HG03432 (cell line): ENCODE measurements at regions not wholly inside any gene's neighbourhood (a gene's known extent, or its start where the extent isn't known, plus 50 kb on each side); places are given as distances from the start of the nearest gene placed in this dataset.
A peak's percentile ranks its signal among the peaks of the same experiment; 100 is the strongest.

Experiments
- ATAC-seq: cut with Tn5 transposase; IDR thresholded peaks from one replicate; pipeline ENCODE4 v1.9.1; 2021; ENCODE audit warnings: mild to moderate bottlenecking, moderate library complexity; ENCODE audit not compliant: unreplicated experiment

DNA sequence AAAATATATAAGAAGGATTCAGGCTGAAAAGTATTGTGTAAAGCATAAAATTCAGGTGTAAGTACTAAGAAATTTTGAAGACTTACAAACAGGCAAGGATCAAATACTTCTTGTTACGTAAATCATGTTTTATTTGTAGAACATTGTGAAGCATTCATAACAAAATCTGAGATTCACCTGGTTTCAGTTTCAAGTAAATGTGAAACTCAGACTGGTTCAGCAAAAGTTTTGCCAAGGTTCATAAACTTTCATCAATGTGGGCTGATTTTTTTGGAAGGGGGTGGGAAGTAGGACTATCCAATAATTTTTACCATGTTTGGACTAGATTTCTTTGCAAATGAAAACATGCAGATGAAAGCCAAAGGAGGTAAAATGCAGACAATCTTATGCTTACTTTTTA is 527.7 kb downstream of the ANKRD50 start:
- ATAC-seq = no peak

DNA sequence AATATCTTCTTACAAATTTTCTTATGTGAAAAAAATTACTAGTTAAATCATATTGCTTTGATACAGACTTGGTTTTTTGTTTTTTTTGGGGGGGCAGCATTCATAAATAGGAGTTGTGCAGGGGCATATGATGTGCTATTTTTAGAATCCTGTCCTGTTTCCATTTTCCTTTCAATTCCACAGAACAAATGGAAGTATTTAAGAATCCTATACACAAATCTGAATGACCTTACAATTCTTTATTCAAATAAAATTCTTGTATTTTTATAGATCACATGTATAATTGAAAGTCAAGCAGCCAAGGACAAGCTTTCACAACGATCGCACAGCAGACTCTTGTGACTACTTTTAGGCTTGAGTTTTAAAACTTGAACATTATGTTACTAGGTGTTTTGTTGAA is 523.9 kb downstream of the ANKRD50 start:
- ATAC-seq = no peak

DNA sequence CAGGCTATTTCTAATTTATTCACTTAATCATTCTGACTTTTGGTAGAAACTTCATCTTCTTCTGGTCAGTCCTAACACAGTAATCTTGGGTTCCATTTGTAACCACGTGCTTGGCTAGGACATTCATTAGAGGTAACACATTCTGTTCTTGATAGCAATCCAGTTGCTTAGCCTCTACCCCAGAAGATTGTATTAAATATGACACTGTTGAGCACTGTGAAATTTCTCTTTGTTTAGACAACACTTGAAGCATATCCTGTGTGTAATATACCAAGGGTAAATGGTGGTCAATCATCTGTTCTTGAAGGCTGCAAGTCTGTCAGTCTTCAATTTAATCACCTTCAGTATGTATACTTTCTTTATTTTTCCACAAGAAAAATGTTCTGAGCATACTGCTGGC is 523.0 kb downstream of the ANKRD50 start:
- ATAC-seq = no peak

DNA sequence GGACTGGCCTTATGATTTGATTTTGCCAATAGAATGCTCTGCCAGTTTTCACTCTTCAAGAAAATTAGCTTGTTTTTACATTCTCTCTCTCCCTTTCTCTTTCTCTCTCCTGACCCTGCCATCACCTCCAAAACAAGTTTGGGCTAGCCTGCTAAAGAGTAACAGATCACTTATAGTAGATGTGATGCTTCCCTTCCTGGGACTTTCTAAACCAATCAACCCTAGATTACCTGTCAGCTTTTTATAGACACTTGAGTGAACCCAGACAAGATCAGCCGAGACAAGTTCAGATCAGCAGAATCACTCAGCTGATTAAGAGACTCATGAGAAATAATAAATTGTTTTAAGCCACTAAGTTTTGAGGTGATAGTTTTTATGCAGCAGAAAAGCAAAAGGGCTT is 521.2 kb downstream of the ANKRD50 start:
- ATAC-seq = peak; percentile 79

DNA sequence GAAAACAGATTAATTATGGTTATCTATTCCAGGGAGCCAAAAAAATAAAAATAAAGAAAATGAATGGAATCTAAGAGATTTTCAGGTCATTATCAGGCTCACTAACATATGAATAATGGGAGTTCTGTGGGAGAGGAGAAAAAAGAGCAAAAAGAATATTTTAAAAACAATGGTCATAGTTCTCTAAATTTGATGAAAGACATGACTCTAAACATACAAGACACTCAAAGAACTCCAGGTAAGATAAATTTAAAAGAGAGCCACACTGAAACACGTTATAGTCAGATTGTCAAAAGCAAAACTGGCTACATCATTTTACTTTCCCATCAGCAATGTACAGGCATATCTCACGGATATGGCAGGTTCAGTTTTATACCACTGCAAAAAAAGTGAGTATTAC is 520.0 kb downstream of the ANKRD50 start:
- ATAC-seq = no peak

DNA sequence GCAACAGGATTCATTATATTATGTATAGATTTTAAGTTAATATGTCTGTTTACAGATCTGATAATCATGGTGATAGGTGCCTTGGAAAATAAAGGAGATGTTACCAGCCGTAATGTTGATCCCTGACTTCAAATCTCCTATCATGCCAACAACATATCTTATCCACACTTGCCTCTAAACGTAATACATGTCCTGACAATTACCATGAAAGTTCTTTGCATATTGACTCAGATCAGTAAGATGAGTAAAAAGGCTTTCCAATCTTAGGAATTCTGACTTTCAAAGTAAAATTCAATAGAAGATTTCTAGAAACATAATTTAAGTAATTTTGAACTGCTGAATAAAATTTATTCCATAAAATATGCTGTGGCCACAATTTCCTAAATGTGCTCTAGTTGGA is 513.3 kb downstream of the ANKRD50 start:
- no peak for ATAC-seq

DNA sequence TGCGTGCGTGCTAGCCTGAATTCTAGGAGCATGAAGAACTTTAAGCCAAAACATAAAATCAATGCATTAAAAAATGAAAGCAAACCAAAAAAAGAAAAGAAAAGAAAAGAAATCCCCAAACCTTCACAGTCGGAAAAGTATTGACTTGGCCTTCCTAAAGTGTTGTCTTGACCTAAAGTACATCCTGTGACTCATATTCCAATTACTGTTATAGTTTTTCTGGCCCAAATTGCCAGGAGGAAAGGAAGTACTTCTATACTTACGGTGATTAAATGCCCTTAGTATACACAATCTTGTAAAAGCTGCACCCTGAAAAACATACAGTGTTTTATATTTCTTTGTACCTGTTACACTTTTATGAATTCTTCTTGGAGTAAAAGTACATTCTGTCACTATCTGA is 512.8 kb downstream of the ANKRD50 start:
- ATAC-seq = no peak

DNA sequence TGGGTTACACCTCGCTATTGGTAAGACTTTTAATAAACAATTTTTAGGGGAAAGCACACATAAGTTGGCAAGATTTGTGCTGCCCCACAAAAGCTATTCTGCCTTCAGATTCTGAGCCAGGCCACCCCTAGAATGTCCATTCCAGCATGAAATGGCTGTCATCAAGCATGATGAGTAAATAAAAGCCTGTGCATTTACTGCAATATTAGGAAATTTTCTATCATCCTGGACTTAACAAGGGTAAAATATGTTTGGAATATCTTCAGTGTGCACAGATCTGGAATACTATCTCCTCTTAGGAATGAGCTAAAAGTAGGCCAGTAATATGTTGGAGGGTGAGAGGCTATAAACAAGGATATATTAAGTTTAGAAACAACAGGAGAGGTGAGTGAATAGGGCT is 510.9 kb downstream of the ANKRD50 start:
- no peak for ATAC-seq

DNA sequence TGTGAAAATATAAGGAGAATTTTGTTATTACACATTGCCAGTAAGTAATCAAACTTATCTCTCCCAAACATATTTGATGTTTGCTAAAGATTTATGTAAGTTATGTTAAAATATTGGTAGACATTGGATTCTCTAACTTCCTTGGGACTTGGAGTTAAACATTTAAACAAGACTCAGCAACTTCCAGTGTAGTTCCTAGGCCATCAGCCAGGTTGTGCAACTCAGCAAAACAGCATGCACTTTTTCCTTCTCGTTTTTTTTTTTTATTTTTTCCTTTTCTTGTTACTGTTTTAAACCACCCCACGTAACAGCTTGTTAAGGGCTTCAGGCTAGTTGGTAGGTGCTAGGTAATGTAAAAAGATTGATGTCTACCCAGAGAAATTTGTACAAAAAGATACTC is 510.4 kb downstream of the ANKRD50 start:
- ATAC-seq = no peak

DNA sequence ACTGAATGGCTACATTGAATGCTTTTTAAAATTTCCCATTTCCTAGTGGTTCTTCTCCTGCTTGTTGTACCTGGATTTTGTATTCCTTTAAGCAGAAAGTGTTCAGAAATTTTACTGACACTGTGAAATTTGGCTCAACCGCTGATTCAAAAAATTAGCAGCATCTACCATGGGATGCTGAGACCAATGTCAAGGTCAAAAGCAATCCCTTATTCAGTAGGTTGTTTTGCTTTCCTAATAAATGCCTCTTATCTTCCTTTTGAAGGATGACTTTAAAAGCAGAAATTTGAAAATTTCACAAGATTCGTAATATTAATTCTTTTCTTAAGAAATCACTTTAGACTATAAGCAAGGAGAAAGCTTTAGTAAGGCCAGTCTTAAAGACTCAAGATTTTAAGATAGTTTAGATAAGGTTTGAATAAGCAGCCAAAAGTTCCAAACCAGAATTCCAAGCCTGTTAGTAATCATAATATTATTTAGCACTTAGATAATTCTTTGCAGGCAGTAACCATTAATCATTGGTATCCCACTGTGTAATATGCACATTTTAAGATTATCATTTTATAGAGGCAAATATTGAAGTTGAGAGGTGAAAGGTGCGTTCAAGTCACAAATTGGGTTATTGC is 508.8 kb downstream of the ANKRD50 start:
- no peak for ATAC-seq

DNA sequence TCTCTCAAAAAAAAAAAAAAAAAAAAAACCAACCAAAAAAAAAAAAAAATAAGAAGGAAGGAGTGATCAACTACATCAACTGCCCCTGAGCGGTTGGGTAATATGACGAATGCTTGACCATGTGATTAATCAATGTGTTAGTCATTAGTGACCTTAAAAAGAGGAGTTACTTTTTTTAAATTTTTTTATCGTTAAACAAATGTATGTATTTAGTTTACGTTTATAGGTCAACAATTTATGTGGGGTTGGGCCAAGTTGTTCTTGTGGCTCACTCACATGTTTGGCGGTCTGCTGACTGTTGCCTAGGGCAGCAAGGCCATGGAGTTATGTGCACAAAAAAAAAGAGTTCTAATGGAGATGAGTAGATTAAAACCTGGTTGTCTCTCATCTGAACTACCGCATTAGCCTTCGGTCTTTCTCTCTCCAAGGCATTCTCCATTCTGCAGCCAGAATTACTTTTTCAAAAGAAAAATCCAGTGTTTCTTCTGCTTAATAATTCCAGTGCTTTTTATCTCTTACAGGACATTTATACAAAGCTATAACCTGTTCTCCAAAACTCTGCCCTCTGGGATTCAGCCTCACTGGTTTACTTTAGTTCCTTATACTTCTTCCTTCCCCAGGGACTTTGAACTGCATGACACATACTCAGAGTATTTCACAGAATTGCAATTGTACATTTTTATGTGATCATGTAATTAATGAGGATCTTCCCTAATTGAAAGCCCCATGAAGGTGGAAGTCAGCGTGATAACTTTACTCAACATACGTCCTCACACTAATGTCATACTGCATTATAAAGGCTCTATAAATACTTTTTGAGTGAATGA is 505.5 kb downstream of the ANKRD50 start:
- no peak for ATAC-seq

DNA sequence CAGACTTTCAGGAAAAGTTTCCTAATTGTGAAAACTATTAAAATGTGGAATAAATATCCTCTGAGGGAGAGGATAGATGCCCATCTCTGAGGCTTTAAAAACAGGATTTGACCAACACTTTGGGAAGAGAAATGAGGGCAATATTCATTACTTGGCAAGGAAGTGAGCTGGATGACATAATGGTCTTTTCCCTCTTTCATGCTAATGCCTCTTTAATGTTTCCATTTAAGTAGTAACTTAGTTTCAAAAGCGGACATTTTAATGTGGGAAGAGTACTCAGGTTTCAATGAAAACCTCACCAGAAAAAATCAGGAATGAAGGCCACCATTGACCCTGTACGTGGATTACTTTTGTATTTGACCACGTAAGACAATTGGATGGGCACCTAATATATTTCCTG is 503.3 kb downstream of the ANKRD50 start:
- ATAC-seq = no peak

DNA sequence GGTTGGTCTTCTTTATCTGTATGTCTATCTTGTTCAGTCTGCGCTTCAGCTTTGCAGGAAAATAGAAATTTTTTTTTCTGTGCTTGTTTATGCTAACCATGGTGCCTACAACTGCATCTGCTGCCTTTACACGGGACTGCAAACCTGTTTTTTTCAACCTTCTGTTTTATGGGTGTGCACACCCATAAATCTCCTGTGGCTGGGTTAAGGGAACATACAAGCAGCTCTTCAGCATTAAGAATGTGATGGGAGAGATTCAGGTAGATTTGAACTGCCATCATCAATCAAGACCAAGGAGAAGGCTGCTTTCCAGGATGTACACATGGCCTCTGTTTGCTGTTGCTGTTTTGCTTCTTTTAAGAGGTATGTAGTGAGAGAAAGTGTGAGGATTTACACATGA is 502.9 kb downstream of the ANKRD50 start:
- ATAC-seq = no peak

DNA sequence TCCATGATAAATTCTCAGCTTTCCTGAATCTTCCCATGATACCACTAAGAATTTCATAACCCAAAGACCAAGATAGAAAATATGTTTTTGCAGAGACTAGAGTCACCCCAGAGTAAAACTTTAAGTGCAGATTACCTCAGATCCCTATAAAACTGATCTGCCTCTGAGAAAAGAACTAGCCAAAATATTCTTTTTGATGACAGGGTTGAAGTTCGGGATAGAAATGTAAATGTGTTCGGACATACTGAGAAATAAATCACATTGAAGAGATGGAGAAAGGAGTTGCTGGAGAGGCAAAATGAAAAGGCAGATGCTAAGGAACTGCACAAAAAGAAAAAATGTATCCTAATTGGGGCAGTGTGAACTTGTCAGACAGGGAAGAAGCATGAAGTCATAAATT is 501.8 kb downstream of the ANKRD50 start:
- ATAC-seq = no peak

DNA sequence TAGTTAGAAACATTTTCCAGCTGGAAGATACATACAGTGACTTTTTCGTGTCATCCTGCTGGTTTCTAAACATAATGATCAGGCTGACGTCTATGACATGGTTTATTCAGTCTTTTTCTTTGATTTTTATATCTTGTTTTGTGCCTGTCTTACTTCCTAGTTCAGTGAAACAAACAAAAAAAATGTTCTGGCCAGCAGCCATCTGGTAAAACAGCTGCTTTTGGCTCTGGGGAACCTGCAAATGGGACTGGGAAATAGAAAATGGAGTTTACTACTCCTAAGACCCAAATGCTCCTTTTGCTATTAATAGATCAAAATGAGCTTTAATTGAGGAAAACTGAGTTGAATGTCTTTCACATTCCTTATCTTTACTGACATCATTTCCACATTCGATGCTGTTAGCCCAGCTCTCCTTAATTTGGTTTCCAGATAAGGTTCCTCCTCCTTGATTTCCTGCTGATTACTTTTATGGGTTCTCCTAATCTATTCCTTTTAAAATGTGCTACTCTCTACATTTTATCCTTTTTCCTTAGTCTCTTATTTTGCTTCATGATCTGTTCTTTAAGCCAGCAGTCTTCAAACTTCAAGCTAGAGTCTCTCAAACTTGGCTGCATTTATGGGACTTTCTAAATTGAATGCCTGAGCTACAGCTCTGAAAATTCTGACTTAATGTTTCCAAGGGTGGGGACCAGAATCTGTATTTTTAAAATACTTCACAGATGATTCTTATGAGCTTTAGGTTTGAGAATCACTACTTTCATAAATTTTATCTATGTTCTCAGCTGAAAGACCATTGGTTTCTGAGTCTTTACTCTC is 499.5 kb downstream of the ANKRD50 start:
- no peak for ATAC-seq

DNA sequence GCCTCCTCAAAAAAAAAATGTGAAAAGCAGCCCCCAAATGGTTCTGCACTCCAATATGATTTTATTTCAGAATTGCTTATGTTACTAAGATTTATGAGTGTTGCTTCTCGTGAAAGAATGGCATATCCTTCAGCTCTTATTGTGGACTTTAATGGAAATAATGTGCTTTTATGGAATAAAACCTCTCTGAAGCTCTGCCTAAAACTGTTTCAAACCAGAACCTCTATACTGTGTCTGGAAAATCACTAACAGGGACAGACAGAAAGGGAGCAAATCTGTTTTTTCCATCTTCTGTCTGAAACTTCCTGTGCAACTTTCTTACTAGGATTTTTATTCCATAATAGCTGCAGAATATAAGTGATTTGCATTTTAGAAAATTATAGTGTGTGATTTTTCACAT is 493.1 kb downstream of the ANKRD50 start:
- ATAC-seq = no peak

DNA sequence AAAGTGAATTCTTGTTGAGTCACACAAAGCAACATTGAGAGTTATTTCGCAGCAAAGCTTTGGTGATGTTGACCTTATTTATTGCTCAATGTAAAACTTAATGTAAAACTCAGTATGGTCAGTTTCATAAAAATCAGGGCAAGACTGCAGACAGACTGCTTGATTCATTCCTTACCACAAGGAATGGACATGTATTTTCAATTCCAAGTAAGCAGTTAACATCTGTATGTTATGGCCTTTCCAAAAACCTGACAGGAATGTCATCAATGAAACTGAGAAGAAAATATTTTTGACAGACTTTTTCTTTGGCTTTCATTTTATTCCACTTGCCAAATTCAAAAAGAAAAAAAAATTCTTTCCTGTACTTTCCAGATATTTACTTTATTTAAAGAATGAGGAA is 488.3 kb downstream of the ANKRD50 start:
- ATAC-seq = no peak

DNA sequence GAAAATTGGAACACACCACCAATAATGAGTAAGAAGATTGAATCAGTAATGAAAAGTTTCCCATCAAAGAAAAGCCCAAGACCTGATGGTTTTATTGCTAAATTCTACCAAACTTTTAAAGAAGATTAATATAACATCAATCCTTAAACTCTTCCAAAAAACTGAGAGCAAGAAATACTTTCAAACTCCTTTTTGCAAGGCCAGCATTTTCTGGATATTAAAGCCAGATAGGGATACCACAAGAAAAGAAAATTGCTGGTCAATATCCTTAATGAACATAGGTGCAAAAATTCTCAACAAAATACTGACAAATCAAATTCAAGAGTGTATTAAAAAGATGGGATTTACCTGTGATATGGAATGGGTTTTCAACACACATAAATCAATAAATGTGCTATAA is 484.6 kb downstream of the ANKRD50 start:
- ATAC-seq = no peak

DNA sequence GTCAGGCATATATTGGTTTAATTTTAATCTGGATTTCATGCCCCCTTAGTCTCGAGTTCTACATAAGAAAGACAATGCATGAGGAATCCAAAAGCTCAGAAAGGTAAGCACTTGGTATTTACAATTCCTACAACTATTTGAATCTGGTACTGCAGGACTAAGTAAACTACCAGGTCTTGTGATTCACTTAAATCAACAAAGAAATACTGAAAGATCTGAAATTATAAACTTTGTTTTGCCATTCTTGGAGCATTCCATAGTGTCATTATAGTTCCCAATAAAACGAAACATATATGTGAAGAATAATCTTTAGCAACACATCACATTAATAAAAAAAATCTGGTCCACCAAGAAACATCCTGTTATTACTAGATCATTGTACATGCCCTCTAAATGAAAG is 482.3 kb downstream of the ANKRD50 start:
- ATAC-seq = no peak

DNA sequence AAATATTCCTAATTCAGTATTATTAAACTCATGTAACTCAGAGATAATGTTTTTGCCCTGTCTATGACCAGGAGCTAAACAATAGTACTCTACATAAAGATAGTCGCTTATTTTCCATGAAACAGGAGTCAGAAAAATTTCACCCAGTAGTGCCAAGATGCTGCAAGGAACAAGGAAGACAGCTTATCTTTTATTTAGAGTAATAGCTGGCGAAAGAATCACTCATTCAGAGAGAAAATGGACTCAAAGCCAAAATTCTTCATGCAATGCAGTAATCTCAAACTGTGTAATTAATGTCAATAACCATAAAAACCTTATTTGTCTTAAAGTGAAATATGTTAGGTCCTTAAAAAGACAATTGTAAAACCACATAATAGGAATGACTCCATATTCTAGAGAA is 477.8 kb downstream of the ANKRD50 start:
- no peak for ATAC-seq

DNA sequence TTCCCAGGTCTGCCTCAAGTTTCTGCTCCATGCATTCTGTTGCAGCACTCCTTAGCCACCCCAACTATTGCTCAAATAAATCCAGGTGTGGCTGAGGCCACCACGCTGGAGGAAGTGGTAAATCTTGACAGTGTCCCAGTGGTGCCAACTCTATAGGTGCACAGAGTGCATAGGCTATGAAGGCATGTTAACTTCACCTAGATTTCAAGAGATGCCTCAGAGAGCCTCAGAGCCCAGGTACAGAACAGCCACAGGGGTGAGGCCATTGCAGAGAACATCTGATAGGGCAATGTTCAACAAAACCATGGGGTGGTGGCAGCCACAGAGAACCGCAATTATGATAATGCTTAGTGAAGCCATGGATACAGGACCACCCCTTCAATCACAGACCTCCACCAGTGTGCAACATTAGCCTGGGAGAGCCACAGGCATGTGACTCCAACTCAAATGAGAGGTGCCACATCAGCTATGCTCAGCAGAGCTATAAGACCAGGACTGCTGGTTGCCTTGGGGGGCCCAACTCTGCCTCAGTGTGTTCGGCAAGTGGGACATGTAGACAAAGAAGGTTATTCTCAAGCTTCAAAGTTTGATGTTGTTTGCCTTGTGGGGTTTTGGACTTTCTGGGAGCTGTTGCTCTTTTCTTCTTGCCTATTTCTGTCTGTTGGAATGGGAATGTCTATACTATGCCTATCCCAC is 468.7 kb downstream of the ANKRD50 start:
- no peak for ATAC-seq
